GM06990 (cell line): ENCODE measurements at regions not wholly inside any gene's neighbourhood (a gene's known extent, or its start where the extent isn't known, plus 50 kb on each side); places are given as distances from the start of the nearest gene placed in this dataset.
"Not testable (repeated sequence)": the region's sequence is repeated elsewhere in the genome, so short reads cannot be mapped to it uniquely, and the experiment has no call there.

Experiments used
- DNase-seq: peaks from one replicate; pipeline ENCODE4 v3.0.0-alpha.2; 2011; ENCODE audit not compliant: insufficient read length; ENCODE audit errors: extremely low read depth
- H3K27me3 ChIP-seq: replicated peaks from 2 replicates; pipeline ENCODE4 v1.6.0; 2011; ENCODE audit warnings: low read length; ENCODE audit not compliant: control insufficient read depth, insufficient read depth
- H3K36me3 ChIP-seq: 2 replicates; pipeline ENCODE4 v1.5.1; 2011; ENCODE audit warnings: low read length; ENCODE audit not compliant: control insufficient read depth, insufficient read depth
- H3K4me3 ChIP-seq: replicated peaks from 2 replicates; pipeline ENCODE4 v1.5.1; 2011; ENCODE audit warnings: low read depth, mild to moderate bottlenecking, control low read depth, low read length
- CTCF ChIP-seq: IDR thresholded peaks from 2 replicates; pipeline ENCODE4 v1.5.1; 2011; ENCODE audit warnings: low read length, control low read depth, mild to moderate bottlenecking, inconsistent platforms; ENCODE audit not compliant: insufficient read depth, poor library complexity, severe bottlenecking

- DNase-seq, result no peak
- no peak for TF ChIP-seq CTCF
- Histone ChIP-seq H3K36me3 (no peaks in the 10 kb centered on the region), H3K4me3 (no peak overlapping the region), H3K27me3 (peaks cover 2% of the 10 kb centered on the region)
Measured at GRCh38 chr6:134539865-134540323, 222.0 kb upstream of the SGK1 start.

- H3K4me3 ChIP-seq, H3K27me3 ChIP-seq, DNase-seq, H3K36me3 ChIP-seq: not testable (repeated sequence)
Measured at GRCh38 chr6:134537765-134538164, 219.9 kb upstream of the SGK1 start.

GRCh38 chr6:134537146-134537555 is 219.2 kb upstream of the SGK1 start:
- TF ChIP-seq CTCF, result no peak
- H3K27me3 ChIP-seq, result peaks cover 2% of the 10 kb centered on the region
- no peak overlapping the region for H3K4me3 ChIP-seq
- H3K36me3 ChIP-seq, result no peaks in the 10 kb centered on the region
- no peak for DNase-seq

GRCh38 chr6:134535831-134536230 is 217.9 kb upstream of the SGK1 start:
- Histone ChIP-seq H3K4me3 (no peak overlapping the region), H3K27me3 (peaks cover 2% of the 10 kb centered on the region), H3K36me3 (no peaks in the 10 kb centered on the region)
- no peak for DNase-seq
- no peak for TF ChIP-seq CTCF

GRCh38 chr6:134534708-134535149 is 216.8 kb upstream of the SGK1 start:
- TF ChIP-seq CTCF, result no peak
- no peak for DNase-seq
- Histone ChIP-seq H3K4me3 (no peak overlapping the region), H3K27me3 (no peaks in the 10 kb centered on the region; the same call in 1 of the 2 replicates), H3K36me3 (no peaks in the 10 kb centered on the region)

- Histone ChIP-seq H3K27me3 (no peaks in the 10 kb centered on the region; the same call in 1 of the 2 replicates), H3K36me3 (no peaks in the 10 kb centered on the region), H3K4me3 (no peak overlapping the region)
- no peak for TF ChIP-seq CTCF
- DNase-seq, result no peak
Measured at GRCh38 chr6:134533991-134534390, 216.1 kb upstream of the SGK1 start.
